GM18861 (cell line): ENCODE measurements at regions not wholly inside any gene's neighbourhood (a gene's known extent, or its start where the extent isn't known, plus 50 kb on each side); places are given as distances from the start of the nearest gene placed in this dataset.

Source experiments
- ATAC-seq: cut with Tn5 transposase; IDR thresholded peaks from one replicate; pipeline ENCODE4 v1.9.1; 2021; ENCODE audit not compliant: unreplicated experiment

- no peak for ATAC-seq
These were observed 325.6 kb downstream of the SEC23A start for GRCh38 chr14:38777401-38777800.

- no peak for ATAC-seq
These were observed 327.0 kb downstream of the SEC23A start for GRCh38 chr14:38775986-38776385.

GRCh38 chr14:38774162-38774561 is 328.9 kb downstream of the SEC23A start:
- no peak for ATAC-seq

GRCh38 chr14:38770251-38770650 is 332.8 kb downstream of the SEC23A start:
- no peak for ATAC-seq

- no peak for ATAC-seq
These were observed 340.2 kb downstream of the SEC23A start for GRCh38 chr14:38762845-38763244.

- ATAC-seq = no peak
These were observed 340.6 kb downstream of the SEC23A start for GRCh38 chr14:38762426-38762825.

GRCh38 chr14:38761033-38761432 is 342.0 kb downstream of the SEC23A start:
- no peak for ATAC-seq

GRCh38 chr14:38758661-38759060 is 344.4 kb downstream of the SEC23A start:
- no peak for ATAC-seq

- ATAC-seq = no peak
These were observed 348.0 kb downstream of the SEC23A start for GRCh38 chr14:38755036-38755435.

GRCh38 chr14:38752750-38753149 is 350.3 kb downstream of the SEC23A start:
- no peak for ATAC-seq

GRCh38 chr14:38752341-38752740 is 350.7 kb downstream of the SEC23A start:
- no peak for ATAC-seq

- no peak for ATAC-seq
These were observed 351.6 kb downstream of the SEC23A start for GRCh38 chr14:38751459-38751858.

GRCh38 chr14:38749936-38750335 is 353.1 kb downstream of the SEC23A start:
- ATAC-seq = no peak

- no peak for ATAC-seq
These were observed 357.2 kb downstream of the SEC23A start for GRCh38 chr14:38745861-38746260.

GRCh38 chr14:38743966-38744584 is 359.0 kb downstream of the SEC23A start:
- no peak for ATAC-seq

- no peak for ATAC-seq
These were observed 365.2 kb downstream of the SEC23A start for GRCh38 chr14:38737686-38738407.

- no peak for ATAC-seq
These were observed 368.0 kb downstream of the SEC23A start for GRCh38 chr14:38735005-38735404.

- no peak for ATAC-seq
These were observed 371.1 kb downstream of the SEC23A start for GRCh38 chr14:38731962-38732361.

GRCh38 chr14:38730420-38730819 is 372.6 kb downstream of the SEC23A start:
- ATAC-seq = no peak

GRCh38 chr14:38727731-38728130 is 375.3 kb downstream of the SEC23A start:
- no peak for ATAC-seq

- ATAC-seq = no peak
These were observed 378.4 kb downstream of the SEC23A start for GRCh38 chr14:38724621-38725020.

GRCh38 chr14:38723959-38724358 is 379.1 kb downstream of the SEC23A start:
- ATAC-seq = no peak

GRCh38 chr14:38723277-38723676 is 379.8 kb downstream of the SEC23A start:
- no peak for ATAC-seq
